Fibroblast of skin of abdomen (primary cell): ENCODE measurements at regions not wholly inside any gene's neighbourhood (a gene's known extent, or its start where the extent isn't known, plus 50 kb on each side); places are given as distances from the start of the nearest gene placed in this dataset.
A peak's percentile ranks its signal among the peaks of the same experiment; 100 is the strongest.

ENCODE experiments used
- DNase-seq: peaks from one replicate; pipeline ENCODE4 v3.0.0-alpha.2; 2013

- DNase-seq, result no peak
These were observed 773.8 kb upstream of the TBX3 start for GRCh38 chr12:115457798-115458197.

DNA sequence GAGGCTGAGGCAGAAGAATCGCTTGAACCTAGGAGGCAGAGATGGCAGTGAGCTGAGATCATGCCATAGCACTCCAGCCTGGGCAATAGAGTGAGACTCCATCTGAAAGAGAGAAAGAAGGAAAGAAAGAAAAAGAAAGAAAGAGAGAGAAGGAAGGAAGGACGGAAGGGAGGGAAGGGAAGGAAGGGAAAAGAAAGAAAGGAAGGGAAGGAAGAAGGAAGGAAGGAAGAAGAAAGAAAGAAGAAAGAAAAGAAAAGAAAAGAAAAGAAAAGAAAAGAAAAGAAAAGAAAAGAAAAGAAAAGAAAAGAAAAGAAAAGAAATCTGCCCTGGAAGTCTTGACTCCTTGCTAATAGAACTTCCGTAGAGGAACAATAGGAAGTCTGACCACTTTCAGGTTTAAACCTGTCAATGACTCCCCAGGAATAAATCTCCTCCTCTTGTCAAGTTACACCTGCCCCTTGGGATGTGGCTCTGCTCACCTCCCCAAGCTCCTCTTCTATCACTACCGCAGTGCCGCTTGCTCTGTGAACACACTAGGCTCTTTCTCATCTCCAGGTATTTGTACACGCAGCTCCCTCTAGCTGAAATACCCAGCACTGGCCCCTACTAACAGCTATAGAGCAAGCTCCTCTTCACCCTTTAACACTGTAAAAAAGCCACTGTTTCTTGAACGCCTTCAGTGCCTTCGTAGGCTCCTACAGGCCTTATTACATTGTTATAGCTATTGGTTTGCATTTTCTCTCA lies 773.1 kb upstream of the TBX3 start:
- no peak for DNase-seq

- DNase-seq, result no peak
These were observed 771.3 kb upstream of the TBX3 start for GRCh38 chr12:115455268-115455681.

DNA sequence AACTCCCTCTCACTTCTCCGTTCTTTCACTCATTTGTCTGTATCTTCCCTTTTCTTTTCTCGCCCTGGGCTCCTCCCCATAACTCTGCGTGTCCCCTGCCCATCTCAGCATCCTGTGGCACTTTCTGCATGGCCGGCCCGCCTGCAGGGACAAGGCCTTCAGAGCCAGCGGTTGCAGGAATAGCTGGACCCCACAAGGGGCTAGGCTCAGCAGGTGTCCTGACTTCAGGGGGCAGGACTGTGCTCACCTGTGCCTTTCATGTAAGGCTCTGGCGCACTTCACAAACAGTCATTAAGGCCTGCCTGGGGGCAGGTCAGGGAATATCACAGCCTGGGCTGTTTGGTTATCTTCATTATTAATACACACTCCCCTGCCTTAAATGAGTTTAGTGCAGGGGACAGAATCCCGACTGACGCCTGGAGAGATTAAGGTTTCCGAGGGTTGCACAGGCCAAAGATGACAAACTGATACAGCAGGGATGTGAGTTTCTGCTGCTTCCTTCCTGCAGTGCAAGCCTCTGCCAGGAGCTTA lies 768.8 kb upstream of the TBX3 start:
- no peak for DNase-seq

GRCh38 chr12:115451780-115452736 lies 768.1 kb upstream of the TBX3 start:
- peak; percentile 25 for DNase-seq

DNA sequence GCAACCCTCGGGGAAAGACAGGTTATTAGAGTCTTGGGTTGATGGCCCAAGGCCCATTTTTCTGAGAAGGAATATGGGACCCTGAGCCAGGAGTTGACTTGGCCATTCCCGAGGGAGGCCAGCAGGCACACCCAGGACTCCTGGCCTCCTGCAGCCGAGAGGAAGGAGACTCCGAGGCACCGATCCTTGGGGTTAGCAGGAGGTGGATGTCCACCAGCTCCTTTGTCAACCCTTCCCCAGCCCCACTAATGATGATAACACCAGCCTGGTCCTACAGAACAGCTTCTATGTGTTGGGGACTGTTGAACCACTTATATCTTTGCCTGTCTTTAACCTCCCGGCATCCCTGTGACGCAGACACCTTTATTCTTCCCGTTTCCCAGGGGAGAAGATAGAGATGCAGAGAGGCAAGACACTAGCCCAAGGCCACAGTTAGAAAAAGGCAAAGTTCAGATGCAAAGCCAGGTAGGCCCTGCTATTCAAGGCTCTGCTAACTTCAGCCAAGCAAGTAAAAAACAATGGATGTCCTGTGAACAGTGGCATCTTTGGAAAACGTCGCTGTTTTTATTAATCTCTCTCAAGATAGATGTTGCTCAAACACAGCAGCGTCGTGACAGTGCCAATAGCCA lies 767.3 kb upstream of the TBX3 start:
- no peak for DNase-seq

DNA sequence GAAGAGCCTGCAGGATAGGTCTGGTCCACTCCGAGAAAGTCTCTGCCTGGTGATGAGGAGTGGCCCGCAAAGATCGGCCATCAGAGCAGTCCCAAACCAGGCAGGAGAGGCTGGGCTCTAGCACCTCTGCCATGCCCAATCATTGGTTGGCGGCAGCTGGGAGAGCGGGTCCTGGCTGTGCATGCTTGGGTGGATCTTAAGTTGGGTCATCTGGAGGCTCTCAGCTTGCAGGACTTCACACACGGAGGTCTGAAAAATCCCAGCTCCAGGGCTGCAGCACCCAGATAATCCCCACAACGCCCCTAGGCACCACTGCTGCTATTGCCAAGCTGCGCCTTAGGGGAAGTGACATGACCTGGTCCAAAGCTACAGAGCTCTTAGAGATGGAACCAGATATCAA lies 766.7 kb upstream of the TBX3 start:
- no peak for DNase-seq

DNA sequence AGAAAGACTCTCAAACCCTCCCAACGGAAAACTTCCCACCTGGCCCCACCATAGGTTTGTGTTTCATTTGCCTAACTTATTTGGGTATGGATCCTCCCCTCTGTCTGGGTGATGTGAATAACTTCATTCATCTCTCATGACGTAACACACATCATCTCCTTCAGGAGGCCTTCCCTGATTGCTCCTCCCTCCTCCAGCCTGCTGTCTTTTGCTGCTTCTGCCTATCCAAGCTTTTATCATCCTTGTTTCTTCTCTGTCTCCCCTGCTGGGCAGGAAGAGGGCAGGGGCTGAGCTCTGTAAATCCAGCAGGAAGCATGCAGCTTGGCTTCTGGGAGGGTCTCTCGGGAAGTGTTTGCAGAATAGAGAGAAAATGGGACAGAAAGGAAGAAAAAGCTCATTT lies 766.0 kb upstream of the TBX3 start:
- DNase-seq, result no peak

- DNase-seq, result no peak
These were observed 765.6 kb upstream of the TBX3 start for GRCh38 chr12:115449526-115449925.

GRCh38 chr12:115444346-115444745 lies 760.4 kb upstream of the TBX3 start:
- peak; percentile 91 for DNase-seq

DNA sequence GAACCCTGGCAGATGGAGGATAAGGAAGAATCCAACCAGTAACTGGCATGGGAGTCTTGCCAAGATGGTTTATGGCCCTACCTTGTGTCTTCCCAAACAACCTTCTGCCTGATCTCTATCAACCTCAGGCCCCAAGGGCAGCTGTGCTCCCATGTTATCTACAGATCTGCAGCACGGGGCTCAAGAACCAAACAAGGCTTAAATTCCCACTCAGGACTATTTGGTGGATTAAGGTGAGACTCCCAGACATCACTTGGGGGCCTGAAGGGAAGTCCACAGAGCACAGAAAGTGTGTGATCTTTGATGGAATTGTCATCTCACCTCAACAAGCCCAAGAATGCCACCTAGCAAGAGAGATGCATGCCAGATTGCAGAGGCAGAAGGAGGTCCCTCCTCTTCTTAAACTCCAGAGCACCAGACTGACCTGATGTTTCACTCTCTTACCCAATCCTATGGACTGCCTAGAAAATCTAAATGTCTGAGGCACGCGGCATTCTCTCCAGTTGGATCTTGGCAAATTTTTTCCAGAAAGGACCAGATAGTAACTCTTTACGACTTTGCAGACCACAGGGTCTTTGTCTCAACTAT lies 759.5 kb upstream of the TBX3 start:
- DNase-seq, result no peak

DNA sequence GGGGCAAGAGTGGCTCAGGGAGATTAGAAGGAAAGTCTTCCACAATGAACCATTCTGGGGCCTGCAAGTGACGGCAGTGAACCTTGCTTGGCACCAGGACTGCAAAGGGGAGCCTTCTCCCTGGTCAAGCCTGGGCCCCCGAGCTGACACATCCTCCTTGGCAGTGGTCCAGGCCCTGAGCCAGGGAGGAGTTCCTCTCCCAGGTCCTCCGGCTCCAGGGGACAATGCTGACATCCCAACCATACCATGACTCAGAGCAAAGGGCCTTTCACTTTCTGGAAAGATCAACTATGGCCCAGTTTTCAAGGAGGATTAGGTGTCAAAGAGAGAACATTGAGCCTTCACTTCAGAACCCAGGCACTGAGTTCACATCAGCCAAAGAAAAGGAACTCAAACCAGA lies 756.5 kb upstream of the TBX3 start:
- peak; percentile 74 for DNase-seq

DNA sequence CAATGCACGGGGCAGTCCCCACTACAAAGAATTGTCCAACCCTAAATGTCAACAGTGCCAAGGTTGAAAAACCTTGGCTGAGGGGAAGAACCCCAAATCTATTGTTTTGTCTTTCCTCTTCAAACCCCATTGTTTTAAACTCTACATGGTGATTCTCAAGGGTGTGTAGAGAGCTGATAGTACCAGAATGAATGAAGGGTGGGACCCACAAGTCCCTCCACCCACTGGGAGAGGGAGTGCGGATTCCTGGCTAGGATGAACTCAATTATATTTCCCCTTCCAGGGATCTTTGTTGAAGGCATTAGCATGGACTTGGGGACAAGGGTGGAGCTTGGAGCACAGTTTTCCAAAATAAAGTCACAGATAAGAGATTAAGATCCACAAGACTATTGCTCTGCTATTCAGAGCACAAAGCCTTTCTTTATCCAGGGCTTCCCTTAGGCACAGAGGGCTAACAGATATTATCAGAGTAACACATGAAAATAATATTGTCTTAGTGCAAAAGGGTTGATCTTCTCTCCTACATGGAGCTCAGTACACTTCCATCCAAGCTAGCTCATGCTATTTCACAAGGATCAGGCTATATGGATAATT lies 755.1 kb upstream of the TBX3 start:
- no peak for DNase-seq

- no peak for DNase-seq
These were observed 754.3 kb upstream of the TBX3 start for GRCh38 chr12:115438314-115438713.

GRCh38 chr12:115437061-115437567 lies 753.1 kb upstream of the TBX3 start:
- no peak for DNase-seq

- no peak for DNase-seq
These were observed 749.1 kb upstream of the TBX3 start for GRCh38 chr12:115433014-115433634.

DNA sequence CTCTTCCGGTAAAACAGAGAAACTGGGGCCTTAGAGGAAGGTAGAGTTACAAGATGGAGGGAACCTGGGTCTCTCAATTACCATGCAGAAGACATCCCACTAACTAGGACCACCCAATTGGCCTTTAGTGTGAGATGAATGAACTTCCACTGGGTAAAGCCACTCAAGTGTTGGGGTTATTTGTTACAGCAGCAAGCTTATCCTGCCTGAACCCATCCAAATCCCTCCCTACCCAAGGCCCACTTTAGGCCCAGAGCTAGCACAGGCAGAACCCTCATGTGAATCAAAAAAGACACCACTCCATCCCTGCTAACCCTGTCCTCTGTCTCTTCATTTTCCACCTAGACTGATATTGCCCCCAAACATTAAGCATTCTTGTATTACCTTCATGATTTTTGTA lies 746.7 kb upstream of the TBX3 start:
- DNase-seq, result no peak

- no peak for DNase-seq
These were observed 742.8 kb upstream of the TBX3 start for GRCh38 chr12:115426732-115427131.

GRCh38 chr12:115424003-115424402 lies 740.0 kb upstream of the TBX3 start:
- DNase-seq, result no peak

DNA sequence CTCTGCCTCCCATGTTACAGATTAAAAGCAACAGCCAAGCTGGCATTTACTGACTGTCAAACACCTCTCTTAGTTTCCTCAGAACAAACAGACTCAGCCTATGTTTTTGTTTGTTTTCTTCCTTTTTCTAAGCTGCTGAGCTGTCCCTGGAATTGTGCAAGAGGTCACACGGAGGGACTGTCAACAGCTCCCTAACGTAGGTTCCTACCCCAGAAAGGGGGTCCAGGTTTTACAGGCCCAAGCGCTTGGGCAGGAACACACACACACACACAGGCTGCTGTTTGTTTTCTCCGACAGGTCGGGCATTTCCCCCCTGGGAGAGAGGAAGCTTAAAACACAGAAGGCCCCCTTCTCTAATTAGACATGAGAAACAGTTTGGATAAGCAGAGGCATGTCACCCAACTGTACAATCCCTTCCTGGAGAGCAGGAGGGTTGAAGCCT lies 739.6 kb upstream of the TBX3 start:
- no peak for DNase-seq

DNA sequence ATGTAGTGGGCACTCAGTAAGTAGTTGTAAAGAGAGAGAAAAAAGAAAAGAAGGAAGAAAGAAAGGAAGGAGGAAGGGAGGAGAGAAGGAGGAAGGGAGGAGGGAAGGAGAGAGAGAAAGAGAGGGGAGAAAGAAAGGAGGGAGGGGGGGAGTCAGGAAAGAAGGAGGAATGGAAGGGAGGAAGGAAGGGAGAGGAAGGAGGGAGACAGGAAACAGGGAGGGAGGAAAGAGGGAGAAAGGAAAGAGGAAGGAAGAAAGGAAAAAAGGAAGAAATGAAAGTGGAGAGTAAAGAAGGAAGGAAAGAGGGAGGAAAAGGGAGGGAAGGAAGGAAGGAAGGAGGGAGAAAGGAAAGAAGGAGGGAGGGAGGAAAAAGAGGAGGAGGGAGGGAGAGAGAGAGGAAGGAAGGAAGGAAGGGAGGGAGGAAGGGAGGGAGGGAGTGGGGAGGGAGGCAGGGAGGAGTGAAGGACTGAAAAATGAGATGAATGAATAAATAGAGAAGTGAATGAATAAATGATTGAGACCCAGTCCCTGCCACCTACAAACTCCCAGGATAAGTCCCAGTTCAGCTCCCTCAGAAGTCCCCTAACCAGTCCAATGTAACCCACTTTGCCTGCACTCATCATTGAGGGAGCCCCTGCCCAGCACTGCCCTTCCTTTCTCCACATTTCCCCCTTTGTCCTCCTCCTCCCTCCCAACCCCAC lies 739.0 kb upstream of the TBX3 start:
- DNase-seq, result no peak
